ENCODE measurements at regions not wholly inside any gene's neighbourhood (a gene's known extent, or its start where the extent isn't known, plus 50 kb on each side); places are given as distances from the start of the nearest gene placed in this dataset.

GRCh38 chr4:129387666-129388065 lies 291.7 kb downstream of the C4orf33 start:
- Histone ChIP-seq H3K36me3 (ENCODE audit: control insufficient read depth, insufficient read depth, low read length) (no peaks in the 10 kb centered on the region), H3K4me1 (ENCODE audit: control insufficient read depth, extremely low read depth, insufficient read depth, low read length) (no peaks in the 10 kb centered on the region), H2AFZ (ENCODE audit: low read length) (no peak overlapping the region), H4K20me1 (ENCODE audit: control insufficient read depth, extremely low read depth, insufficient read depth, low read length) (no peaks in the 10 kb centered on the region), H3K9me3 (ENCODE audit: control insufficient read depth, insufficient read depth, low read depth, low read length) (no peaks in the 10 kb centered on the region), H3K79me2 (ENCODE audit: control insufficient read depth, insufficient read depth, low read length) (no peaks in the 10 kb centered on the region), H3K4me2 (ENCODE audit: extremely low read depth, insufficient read depth, low read length) (no peak overlapping the region), H3K4me3 (replicated peaks in 1 of 4; ENCODE audit: control extremely low read depth in 1 of 4, insufficient read depth in 1 of 4, low read depth in 3 of 4, low read length in 4 of 4) (no peak overlapping the region), H3K27ac (ENCODE audit: insufficient read depth, low read length) (no peak overlapping the region), H3K27me3 (ENCODE audit: control insufficient read depth, insufficient read depth, low read length) (no peaks in the 10 kb centered on the region), H3K9ac (ENCODE audit: insufficient read depth, low read length) (no peak overlapping the region)
- DNase-seq (ENCODE audit: low read depth in 2 of 2) = no peak
- TF ChIP-seq CTCF (conservative IDR thresholded peaks at IDR 0.05 in 1 of 2, IDR thresholded peaks at IDR 0.05 in 1 of 2; ENCODE audit: low read depth in 1 of 2, low read length in 2 of 2) = no peak
- no peak for TF ChIP-seq EZH2 (IDR thresholded peaks at IDR 0.05; ENCODE audit: low read length, missing control alignments)

- Histone ChIP-seq H2AFZ (ENCODE audit: low read length) (no peak overlapping the region), H3K9ac (ENCODE audit: insufficient read depth, low read length) (no peak overlapping the region), H3K27ac (ENCODE audit: insufficient read depth, low read length) (no peak overlapping the region), H3K4me2 (ENCODE audit: extremely low read depth, insufficient read depth, low read length) (no peak overlapping the region), H3K27me3 (ENCODE audit: control insufficient read depth, insufficient read depth, low read length) (no peaks in the 10 kb centered on the region), H3K4me1 (ENCODE audit: control insufficient read depth, extremely low read depth, insufficient read depth, low read length) (no peaks in the 10 kb centered on the region), H4K20me1 (ENCODE audit: control insufficient read depth, extremely low read depth, insufficient read depth, low read length) (no peaks in the 10 kb centered on the region), H3K4me3 (replicated peaks in 1 of 4; ENCODE audit: control extremely low read depth in 1 of 4, insufficient read depth in 1 of 4, low read depth in 3 of 4, low read length in 4 of 4) (no peak overlapping the region), H3K79me2 (ENCODE audit: control insufficient read depth, insufficient read depth, low read length) (no peaks in the 10 kb centered on the region), H3K9me3 (ENCODE audit: control insufficient read depth, insufficient read depth, low read depth, low read length) (no peaks in the 10 kb centered on the region), H3K36me3 (ENCODE audit: control insufficient read depth, insufficient read depth, low read length) (no peaks in the 10 kb centered on the region)
- DNase-seq (ENCODE audit: low read depth in 2 of 2) = no peak
- TF ChIP-seq EZH2 (IDR thresholded peaks at IDR 0.05; ENCODE audit: low read length, missing control alignments) = no peak
- TF ChIP-seq CTCF (conservative IDR thresholded peaks at IDR 0.05 in 1 of 2, IDR thresholded peaks at IDR 0.05 in 1 of 2; ENCODE audit: low read depth in 1 of 2, low read length in 2 of 2) = no peak
Observed at GRCh38 chr4:129393976-129394375, 298.0 kb downstream of the C4orf33 start.

- Histone ChIP-seq H3K9ac (ENCODE audit: insufficient read depth, low read length) (no peak overlapping the region), H2AFZ (ENCODE audit: low read length) (no peak overlapping the region), H3K9me3 (ENCODE audit: control insufficient read depth, insufficient read depth, low read depth, low read length) (no peaks in the 10 kb centered on the region), H3K4me2 (ENCODE audit: extremely low read depth, insufficient read depth, low read length) (no peak overlapping the region), H4K20me1 (ENCODE audit: control insufficient read depth, extremely low read depth, insufficient read depth, low read length) (no peaks in the 10 kb centered on the region), H3K36me3 (ENCODE audit: control insufficient read depth, insufficient read depth, low read length) (no peaks in the 10 kb centered on the region), H3K4me1 (ENCODE audit: control insufficient read depth, extremely low read depth, insufficient read depth, low read length) (no peaks in the 10 kb centered on the region), H3K4me3 (replicated peaks in 1 of 4; ENCODE audit: control extremely low read depth in 1 of 4, insufficient read depth in 1 of 4, low read depth in 3 of 4, low read length in 4 of 4) (no peak overlapping the region), H3K27me3 (ENCODE audit: control insufficient read depth, insufficient read depth, low read length) (no peaks in the 10 kb centered on the region), H3K79me2 (ENCODE audit: control insufficient read depth, insufficient read depth, low read length) (no peaks in the 10 kb centered on the region), H3K27ac (ENCODE audit: insufficient read depth, low read length) (no peak overlapping the region)
- TF ChIP-seq EZH2 (IDR thresholded peaks at IDR 0.05; ENCODE audit: low read length, missing control alignments) = no peak
- no peak for TF ChIP-seq CTCF (conservative IDR thresholded peaks at IDR 0.05 in 1 of 2, IDR thresholded peaks at IDR 0.05 in 1 of 2; ENCODE audit: low read depth in 1 of 2, low read length in 2 of 2)
- DNase-seq (ENCODE audit: low read depth in 2 of 2) = no peak
Observed at GRCh38 chr4:129394635-129395034, 298.7 kb downstream of the C4orf33 start.

Measured in fibroblast of lung (primary cell).